ENCODE measurements at regions not wholly inside any gene's neighbourhood (a gene's known extent, or its start where the extent isn't known, plus 50 kb on each side); places are given as distances from the start of the nearest gene placed in this dataset.
"Not testable (repeated sequence)": the region's sequence is repeated elsewhere in the genome, so short reads cannot be mapped to it uniquely, and the experiment has no call there.

DNA sequence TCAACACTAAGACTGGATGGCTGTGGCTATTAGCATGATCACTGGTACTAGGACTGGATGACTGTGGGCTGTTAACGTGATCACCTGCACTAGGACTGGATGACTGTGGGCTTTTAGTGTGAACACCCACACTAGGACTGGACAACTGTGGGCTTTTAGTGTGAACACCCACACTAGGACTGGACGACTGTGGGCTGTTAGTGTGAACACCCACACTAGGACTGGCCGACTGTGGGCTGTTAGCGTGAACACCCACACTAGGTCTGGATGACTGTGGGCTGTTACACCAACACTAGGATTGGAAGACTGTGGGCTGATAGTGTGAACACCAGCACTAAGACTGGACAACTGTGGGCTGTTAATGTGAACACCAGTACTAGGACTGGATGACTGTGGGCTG lies 329.2 kb downstream of the OSTF1 start:
- no peak for DNase-seq

DNA sequence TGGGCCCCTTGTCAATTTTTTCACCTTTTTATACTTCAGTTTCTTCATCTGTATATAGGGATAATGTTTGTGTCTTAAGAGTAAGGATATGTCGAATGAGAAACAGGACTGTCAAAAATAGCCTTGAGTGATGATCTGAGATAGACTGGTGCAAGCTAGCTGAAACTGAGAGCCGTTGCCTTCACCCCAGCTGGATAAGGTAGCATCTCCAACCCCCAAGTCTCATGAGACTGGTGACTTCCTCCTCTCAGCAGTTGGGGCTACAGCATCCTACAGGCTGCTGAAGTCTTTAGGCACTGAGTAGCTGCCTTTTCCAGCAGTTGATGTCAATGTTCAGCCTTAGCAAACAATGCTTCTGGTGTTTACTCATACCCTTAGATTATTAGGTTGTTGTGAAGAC lies 330.2 kb downstream of the OSTF1 start:
- DNase-seq, result no peak

DNA sequence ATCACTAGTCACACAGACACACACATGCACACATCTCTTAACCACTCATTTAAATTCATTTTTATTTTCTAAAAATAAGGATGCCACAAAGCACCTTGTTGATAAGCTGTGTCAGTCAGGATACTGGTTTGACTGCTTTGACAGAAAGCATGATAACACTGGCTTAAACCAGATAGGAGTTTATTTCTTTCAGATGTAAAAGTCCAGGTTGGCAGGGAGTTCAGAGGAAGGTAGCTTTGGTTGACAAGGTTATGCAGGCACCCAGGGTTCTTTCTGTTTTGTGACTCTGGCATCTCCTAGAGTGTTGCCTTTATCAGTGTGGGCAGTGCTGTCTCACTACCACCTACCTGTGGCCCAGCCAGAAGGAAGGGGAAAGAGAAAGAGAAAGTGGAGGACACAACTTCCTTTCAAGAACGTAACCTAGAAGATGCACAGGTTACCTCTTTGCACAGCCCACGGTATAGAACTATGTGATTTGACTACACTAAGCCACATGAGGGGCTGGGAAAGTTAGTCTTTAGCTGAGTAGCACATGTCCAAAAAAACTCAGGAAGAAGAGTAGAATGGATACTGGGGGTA lies 334.7 kb downstream of the OSTF1 start:
- DNase-seq, result no peak

DNA sequence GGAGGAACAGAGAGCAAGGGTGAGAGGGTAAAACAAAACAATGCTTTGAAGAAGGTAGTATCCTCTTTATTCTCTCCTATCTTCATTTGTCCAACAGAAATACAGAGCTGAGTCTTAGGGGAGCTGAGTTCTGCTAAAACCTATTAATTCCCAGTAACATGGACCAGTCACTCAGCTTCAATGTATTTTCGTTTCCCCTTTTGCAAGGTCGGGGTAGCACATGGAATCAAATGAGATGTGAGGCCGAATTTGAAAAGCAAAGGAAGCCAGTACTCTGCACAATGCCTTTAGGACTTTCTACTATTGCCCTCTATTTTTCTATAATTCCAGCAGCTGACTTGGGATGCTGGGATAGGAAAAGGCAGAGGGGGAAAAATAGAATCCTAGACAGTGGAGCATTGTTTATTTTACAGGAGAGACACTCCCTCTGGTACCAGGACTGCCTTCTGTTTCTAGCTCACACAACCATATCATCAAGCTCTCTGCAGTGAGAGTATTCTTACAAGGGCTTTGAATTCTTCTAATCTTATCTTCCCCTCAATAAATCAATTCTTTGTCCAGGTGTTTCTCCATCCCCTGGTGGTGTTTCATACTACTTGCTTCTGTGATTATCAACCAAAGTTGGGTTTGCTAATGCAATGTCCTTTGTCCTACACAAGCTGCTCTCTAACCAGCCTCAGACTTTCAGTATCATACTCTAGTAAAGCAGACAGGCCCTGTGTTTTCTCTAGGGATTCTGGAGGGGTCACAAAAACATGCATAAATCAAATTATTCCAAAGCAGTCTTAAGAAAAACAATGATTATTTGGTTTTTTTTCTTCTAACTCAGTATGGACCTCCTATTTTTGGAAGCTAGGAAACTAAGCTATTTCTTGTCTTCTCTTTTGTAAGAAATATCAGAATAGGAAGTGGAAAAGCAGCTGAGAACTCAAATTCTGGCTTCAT lies 341.5 kb downstream of the OSTF1 start:
- no peak for DNase-seq

DNA sequence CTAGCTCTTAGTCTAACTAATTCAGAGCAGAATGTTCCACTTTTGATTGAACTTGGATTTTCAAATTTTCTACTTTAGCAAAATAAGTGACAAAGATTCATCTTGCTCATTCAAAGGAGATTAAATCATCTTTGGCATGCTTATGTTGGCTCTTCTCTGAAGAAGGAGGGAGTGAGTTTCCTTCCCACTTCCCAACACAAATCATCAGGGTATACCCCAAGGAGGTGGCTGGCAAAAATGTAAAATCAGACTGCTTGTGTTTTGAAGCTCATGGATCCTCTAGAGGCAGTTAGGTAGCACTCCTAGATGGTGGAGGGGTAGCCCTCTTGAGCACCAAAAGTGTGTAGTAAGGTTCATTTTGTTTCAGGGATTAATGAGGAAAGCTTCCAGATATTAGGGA lies 343.1 kb downstream of the OSTF1 start:
- no peak for DNase-seq

DNA sequence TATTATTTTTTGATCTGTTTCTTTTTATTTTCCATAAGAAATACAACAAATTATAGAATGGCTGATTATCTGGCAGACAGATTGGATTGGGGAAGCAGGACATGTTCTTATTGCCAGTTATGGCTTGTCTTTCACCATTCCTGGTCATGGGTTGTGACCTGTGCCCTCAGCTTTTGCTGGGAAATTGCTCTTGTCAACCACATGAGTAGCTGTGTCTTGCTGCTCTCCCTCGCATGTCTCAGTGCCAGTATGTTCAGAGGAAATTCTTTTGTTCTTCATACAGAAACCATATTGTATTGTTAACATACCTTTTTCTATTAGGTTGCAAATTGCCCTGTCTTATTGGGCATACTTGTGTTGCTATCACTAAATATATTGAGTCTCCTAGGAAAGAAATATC lies 344.1 kb downstream of the OSTF1 start:
- DNase-seq, result no peak

DNA sequence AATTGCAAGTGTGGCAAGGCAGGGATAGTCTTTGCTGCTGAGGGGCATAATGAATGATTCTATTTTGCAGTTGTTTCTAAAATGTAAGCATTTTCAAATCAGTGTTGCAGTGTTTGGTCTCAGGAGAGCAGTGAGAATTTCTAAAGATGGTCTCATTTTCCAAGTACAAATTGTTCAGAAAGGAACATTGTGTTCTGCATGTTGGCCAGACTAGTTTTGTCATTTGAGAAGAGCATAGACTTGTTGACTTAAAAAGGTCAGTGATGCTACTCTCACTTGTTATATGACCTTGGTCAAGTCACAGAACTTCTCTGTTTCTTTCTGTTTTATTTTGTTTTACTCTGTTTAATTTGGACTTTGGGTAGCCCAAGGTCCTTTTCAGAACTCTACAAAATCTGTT lies 344.6 kb downstream of the OSTF1 start:
- no peak for DNase-seq

DNA sequence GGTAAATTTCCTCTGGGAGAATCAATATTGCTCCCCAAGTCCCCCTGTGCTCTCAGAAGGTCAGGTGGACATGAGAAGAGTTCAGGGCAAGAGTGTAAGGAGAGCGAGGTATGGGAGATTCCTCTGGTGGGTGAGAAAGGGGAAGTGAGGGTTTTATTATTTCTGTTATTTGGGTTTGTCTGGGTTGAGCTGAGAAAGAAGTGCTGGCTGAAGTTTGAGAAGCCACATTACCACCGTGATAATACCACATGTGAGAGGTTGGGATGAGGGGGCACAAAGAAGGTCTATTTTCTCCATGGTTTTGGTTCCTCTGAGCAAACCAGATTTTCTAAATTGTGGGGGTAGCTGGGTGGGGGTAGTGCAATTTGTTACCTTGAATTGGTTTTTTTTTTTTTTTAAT lies 350.4 kb downstream of the OSTF1 start:
- no peak for DNase-seq

DNA sequence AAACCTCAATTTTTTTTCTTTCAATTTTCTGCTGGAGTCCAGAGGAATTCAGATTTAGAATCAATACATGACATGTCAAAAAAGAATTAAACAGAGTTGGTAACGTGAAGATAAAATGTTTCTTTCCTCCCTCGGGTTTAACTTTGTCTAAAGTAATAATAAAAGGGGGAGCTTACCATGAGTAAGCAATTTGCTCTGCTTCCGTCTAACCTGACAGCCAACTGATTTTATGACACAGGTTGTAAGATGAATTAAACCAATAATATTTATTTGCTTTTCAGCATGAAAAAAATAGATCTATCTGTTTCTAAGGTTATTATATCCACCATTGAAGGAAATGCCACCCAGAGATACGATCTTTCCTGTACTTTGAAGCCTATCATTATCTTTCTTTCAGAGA lies 352.6 kb downstream of the OSTF1 start:
- no peak for DNase-seq

DNA sequence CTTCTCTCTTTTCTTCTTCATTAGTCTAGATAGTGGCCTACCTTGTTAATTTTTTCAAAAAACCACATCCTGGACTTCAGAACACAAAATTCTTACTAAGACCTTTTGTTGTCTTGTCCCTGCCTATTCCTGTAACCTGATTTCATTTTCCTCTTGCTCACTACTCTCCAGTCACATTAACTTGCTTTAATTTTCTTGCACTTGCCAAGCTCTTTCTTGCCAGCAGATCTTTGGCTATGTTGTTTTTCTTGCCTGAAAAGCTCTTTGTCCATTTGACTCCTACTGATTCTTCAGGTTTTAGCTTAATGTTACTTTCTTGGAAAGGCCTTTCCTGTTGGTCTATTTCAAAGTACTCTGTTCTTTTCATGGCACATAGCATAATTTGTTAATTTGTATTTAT lies 356.8 kb downstream of the OSTF1 start:
- no peak for DNase-seq

DNA sequence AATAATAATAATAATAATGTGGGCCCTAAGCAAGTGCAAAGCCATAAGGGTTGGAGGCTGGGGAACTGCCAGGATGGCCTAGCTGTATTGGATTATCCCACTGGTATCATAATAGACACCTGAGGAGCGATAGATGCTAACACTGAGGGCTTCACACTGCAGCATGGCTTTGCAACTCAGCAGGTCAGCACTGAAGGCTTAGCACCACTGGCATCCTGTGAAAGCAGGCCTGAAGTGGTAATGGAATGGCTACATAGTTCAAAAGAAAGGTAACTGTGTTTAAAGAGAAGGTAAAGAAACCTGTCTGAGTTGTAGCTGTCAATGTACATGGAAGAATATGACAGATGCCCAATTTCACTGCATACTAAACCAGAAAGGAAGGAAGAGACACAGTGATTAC lies 359.0 kb downstream of the OSTF1 start:
- no peak for DNase-seq

DNA sequence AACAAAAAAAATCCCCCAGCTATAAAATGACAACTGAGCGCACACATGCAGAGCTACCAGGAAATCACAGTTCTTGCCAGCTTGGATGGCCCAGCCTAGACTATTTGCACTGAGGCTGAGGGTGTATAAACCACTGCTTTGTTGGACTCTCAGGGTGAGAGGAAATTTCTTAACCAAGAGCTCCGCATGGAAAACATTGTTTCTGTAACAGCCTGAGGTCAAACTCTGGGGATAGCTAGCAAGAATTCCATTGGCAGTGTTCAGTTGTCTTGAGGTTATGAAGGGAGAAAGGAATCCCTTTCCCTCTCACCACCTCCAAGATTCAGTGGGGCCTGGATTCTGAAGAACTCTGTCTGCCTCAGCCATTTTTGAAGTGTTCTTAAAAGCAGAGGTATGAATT lies 360.0 kb downstream of the OSTF1 start:
- no peak for DNase-seq

DNA sequence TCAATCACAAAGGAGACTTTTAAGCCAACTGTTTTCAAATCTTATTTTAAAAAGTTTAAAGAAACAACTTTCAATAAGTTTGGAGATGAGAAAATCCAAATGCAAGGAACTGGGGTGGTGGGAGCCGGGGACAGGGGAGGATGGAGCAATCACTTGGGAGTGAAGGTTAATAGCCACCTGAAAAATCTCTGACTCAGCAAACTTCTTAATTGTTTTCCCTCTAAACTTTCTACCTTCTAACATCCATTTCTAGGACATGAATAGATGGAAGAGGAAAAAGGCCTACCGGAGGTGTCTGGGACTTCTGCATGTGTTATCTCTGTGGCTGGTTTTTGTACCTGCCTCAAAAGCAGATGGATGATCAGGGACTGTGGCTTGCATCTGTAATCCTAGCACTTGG lies 360.6 kb downstream of the OSTF1 start:
- DNase-seq, result no peak

DNA sequence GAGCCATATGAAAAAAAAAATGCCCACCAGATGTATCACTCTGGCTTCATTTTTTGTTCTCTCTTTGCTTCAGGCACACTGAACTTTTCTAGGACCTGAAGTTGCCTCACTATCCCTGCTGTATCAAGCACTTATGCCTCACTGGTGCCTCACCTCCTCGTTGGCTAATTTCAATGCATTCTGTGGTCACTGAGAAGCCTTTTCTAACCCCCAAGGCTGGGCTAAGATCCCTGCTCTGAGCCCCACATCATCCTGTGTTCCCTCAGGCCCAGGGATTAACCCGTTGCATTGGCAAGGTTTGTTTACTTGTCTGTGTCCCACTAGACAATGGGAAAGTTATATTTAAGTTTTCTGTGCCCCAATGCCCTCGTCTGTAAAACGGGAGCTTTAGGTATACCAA lies 362.7 kb downstream of the OSTF1 start:
- no peak for DNase-seq

DNA sequence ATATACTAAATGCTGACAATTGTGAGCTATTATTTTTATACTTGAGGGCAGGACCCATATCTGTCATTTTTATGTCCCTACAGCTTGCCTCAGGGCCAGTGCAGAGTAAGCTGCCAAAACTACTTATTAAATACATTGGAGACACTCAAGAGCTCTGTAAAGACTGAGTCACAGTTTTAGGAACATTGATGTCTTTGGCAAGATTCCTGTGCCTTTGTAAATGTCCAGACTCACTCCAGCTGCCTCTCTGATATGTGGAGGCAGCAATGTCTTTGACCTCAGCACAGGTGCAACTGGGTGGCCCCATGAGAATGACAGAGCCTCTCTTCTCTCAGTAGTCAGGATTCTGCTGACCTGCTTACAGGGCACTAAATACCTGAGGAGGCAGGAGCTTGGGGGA lies 363.2 kb downstream of the OSTF1 start:
- DNase-seq, result no peak

DNA sequence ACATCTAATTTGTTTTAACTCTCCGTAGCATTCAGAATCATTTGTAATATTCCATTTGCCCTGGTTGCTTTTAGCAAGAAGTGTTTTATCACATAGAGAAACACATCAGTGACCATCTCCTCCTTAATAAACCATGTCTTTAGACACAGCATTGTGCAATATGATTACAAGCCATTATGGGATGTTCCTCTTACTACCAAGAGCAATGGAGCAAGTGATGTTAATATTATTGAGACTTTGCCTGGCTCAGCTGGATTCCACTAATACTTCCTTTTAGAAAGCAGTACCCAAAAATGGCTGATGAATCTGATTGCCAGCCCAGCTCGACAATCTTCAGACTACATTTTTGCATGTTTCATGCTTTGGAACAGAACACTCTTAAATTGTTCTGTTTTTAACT lies 364.2 kb downstream of the OSTF1 start:
- no peak for DNase-seq

DNA sequence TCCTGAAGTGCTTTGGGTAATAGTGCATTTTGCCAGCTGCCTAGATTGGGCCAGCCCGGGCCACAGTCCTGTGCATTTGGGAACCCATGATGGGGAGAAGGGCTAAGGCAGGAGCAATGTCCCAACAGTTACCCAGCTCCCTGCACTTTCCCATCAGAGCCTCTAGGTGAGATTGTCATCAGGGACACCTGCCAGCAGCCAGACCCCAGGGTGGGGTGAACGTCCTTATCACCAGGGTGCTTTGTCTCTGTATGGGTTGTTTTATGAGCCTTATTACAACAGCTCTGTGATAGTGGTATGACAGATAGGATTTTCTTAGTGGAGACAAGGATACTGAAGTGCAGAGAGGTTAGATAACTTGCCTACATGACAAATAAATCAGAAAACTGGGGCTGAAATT lies 365.7 kb downstream of the OSTF1 start:
- DNase-seq, result no peak

DNA sequence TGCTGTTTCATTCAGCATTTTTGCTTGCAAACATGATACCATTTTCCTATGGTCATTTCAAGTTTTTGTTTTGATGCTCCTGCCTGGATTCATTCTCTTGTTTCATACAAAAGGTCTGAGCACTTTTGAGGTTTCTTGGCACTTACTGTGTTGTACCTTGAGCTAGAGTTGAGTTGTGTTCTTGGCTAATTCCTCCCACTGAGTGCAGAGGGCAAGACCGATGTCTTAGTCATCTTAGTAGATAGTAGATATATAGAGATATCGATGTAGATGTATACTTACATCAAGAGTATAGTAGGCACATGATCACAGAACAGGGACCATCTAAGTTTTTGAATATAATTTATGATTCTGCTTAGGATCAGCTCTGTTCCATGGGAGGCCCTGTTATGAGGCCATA lies 366.6 kb downstream of the OSTF1 start:
- DNase-seq, result no peak

DNA sequence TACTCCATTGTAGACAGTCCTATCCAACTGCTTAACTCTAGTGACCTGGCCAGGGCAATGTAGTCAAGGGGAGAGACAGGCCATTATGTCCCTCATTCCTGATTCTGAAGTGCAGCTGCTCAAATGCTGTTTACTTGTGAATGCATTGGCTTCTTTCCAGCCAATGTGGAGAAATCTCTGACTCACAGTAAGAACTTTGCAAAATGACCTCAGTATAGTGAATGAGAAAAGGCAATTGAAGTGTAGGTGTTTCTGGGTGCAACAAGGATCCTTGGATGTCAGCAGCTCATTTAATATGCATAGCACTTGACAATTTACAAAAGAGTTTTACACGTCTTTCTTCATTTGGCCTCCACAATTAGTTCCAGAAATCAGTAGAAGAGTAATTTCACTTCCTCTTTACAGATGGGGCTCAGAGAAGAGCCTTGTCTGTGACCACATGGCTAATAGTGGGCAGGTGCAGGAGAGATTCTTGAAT lies 367.2 kb downstream of the OSTF1 start:
- no peak for DNase-seq

DNA sequence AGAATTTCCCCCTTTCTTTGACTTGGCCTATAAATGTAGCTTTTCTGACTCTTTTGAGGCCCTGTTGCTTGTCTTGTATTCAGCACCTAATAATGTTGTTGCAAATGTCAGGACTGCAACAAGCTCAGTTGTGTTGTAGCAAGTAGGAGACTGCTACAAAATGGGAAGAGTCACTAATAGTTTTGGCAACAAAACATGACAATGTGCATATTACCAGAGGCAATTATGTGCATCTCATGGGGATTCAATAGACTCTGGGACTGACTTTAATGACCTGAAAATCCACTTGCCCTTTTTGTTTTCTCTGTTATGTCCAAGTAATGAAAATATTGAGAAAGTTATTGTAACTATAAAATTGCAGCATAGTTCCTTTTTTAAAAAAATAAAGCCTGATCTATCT lies 368.4 kb downstream of the OSTF1 start:
- DNase-seq, result no peak

DNA sequence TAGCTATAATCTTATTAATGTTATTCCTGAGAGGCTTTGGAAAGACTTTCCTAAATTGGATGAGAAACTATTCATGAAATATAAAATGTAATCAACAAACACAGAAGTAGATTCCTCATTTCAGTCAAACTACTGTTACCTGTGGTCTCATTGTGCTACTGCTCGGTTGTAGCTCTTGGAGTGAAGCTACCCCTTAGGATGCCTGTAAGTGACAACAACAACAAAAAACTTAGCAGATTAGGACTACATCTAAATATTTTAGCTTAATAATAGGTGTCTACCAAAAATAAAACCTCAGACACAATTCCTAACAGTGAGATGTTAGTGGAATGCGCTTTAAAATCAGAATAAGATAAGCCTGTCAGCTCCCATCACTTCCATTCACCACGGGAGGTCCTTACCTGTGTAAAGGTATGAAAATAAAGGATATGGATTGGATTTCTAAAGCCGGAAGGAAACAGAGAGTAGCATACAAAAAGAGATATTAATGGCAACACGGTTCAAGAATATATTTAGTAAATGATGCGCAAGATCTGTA lies 369.2 kb downstream of the OSTF1 start:
- DNase-seq, result no peak

DNA sequence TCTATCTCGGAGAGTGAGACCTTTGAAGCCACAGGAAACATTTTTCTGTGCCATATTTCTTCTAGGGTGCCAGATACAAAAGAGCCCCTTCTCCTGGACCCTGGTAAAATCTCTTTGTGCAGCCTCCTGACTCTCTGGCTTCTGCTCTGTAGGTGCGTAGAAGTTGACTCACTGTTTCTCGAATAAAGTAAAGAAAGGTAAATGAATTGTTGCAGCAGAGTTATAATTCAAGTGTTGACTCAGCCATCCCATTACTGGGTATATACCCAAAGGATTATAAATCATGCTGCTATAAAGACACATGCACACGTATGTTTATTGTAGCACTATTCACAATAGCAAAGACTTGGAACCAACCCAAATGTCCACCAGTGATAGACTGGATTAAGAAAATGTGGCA lies 371.0 kb downstream of the OSTF1 start:
- not testable (repeated sequence) for DNase-seq

DNA sequence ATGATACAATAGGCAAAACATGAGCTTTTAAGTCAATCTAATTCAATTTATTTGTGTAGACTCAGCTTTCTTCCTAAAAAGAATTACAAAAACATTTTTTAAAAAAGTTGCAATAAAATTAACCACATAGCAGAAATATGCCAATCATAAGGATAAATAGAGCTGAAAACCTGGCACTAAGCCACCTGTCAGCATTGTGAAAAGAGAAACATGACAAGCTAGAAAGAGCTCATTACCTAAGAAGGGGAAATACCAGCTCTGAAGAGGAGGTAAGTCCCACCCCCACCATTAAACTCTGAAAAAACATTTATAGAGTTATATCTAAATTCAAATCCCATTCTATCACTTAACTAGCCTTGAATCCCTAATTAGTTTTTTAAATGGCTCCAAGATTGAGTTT lies 372.9 kb downstream of the OSTF1 start:
- DNase-seq, result no peak

DNA sequence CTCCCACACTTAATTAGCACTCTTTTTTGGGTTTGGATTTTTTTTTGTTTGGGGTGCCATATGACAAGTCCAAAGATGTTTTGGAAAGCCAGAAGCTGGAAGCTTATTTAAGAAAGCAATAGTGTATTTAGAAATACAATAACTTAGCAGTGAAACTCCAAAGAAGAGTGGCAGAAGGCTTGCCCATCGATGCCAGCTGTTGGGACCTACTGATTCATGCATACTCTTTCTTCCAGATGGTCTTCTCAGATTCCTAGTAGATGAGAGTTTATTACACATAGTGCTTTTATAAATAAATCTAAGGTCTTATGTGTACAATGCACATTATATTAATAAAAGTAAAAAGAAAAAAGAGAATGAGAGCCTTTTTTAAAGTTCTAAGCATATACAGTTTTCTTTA lies 374.6 kb downstream of the OSTF1 start:
- no peak for DNase-seq

Data from activated CD4-positive, alpha-beta T cell treated with anti-CD3 and anti-CD28 coated beads, Interleukin-10, Interleukin-2, amounts not matched to agents 100 ng/mL and 50 ng/mL, durations not matched to agents 16 hours and 8 hours (primary cell).